Keratinocyte (primary cell): ENCODE measurements at regions not wholly inside any gene's neighbourhood (a gene's known extent, or its start where the extent isn't known, plus 50 kb on each side); places are given as distances from the start of the nearest gene placed in this dataset.

Source experiments
- DNase-seq: peaks from one replicate; pipeline ENCODE4 v3.0.0-alpha.2; 2011; ENCODE audit warnings: low read depth, missing footprints, low spot score
- FAIRE-seq: peaks from 2 replicates; lab custom pipeline; 2011; peaks lifted over from hg19 to GRCh38; lab: Jason Lieb, UNC
- H2AFZ ChIP-seq: 2 replicates; pipeline ENCODE4 v1.6.0; 2012; ENCODE audit warnings: low read length, control low read depth, inconsistent platforms; ENCODE audit not compliant: control insufficient read depth
- H3K27ac ChIP-seq: 2 replicates; pipeline ENCODE4 v1.5.1; 2011; ENCODE audit warnings: low read length; ENCODE audit not compliant: control insufficient read depth, insufficient read depth
- H3K27me3 ChIP-seq: 3 replicates; pipeline ENCODE4 v1.6.0; 2011; ENCODE audit warnings: low read length; ENCODE audit not compliant: control insufficient read depth, insufficient read depth; ENCODE audit errors: extremely low read depth
- H3K36me3 ChIP-seq, 2 experiments: 2 replicates in 1 of 2; 3 replicates in 1 of 2; pipeline ENCODE4 v1.5.1; 2011; ENCODE audit warnings: low read length in 2 of 2, mild to moderate bottlenecking in 1 of 2; ENCODE audit not compliant: control insufficient read depth in 2 of 2, insufficient read depth in 2 of 2; ENCODE audit errors: extremely low read depth in 1 of 2
- H3K4me1 ChIP-seq: 3 replicates; pipeline ENCODE4 v1.5.1; 2011; ENCODE audit warnings: low read length; ENCODE audit not compliant: control insufficient read depth, insufficient read depth; ENCODE audit errors: extremely low read depth
- H3K4me2 ChIP-seq: 3 replicates; pipeline ENCODE4 v1.6.0; 2011; ENCODE audit warnings: low read depth, low read length; ENCODE audit not compliant: control insufficient read depth, insufficient read depth; ENCODE audit errors: extremely low read depth
- H3K4me3 ChIP-seq, 3 experiments: fragments of 200-600 bp in 1 of 3; sonication (generic) in 1 of 3; 2 replicates in 2 of 3; 3 replicates in 1 of 3; pipeline ENCODE4 v1.5.1; 2011 to 2016; ENCODE audit warnings: low read length in 3 of 3, mild to moderate bottlenecking in 3 of 3, control low read depth in 2 of 3, inconsistent platforms in 1 of 3, low read depth in 1 of 3, mixed read lengths in 1 of 3, mixed run types in 1 of 3, moderate library complexity in 1 of 3; ENCODE audit not compliant: control insufficient read depth in 2 of 3, insufficient read depth in 2 of 3; ENCODE audit errors: extremely low read depth in 1 of 3
- H3K79me2 ChIP-seq: 2 replicates; pipeline ENCODE4 v1.6.0; 2012; ENCODE audit warnings: low read length; ENCODE audit not compliant: control insufficient read depth, insufficient read depth
- H3K9ac ChIP-seq: 3 replicates; pipeline ENCODE4 v1.6.0; 2011; ENCODE audit warnings: low read length; ENCODE audit not compliant: control insufficient read depth, insufficient read depth; ENCODE audit errors: extremely low read depth
- H3K9me1 ChIP-seq: 3 replicates; pipeline ENCODE4 v1.6.0; 2011; ENCODE audit warnings: low read length; ENCODE audit not compliant: control insufficient read depth, insufficient read depth; ENCODE audit errors: extremely low read depth
- H3K9me3 ChIP-seq: 2 replicates; pipeline ENCODE4 v1.5.1; 2012; ENCODE audit warnings: low read depth, low read length; ENCODE audit not compliant: control insufficient read depth
- H4K20me1 ChIP-seq: 3 replicates; pipeline ENCODE4 v1.6.0; 2011; ENCODE audit warnings: low read length; ENCODE audit not compliant: control insufficient read depth, insufficient read depth; ENCODE audit errors: extremely low read depth
- EZH2 ChIP-seq: IDR thresholded peaks from one replicate; pipeline ENCODE4 v1.6.1; 2012; ENCODE audit warnings: inconsistent platforms, mild to moderate bottlenecking, low read length, moderate library complexity
- dilution Hi-C: fragments of 300-500 bp; cut with MboI; formaldehyde crosslinking; loops from one replicate; pipeline ENCODE4 v1.7.0; 2020; ENCODE audit warnings: low sequenced_read_pairs; ENCODE audit not compliant: extremely low pct_ligation_motif_present
- TF ChIP-seq, protein P1 (sequence below), 3 experiments: IDR thresholded peaks in 1 of 3; conservative IDR thresholded peaks in 1 of 3; optimal IDR thresholded peaks in 1 of 3; 2 replicates in 2 of 3; 3 replicates in 1 of 3; pipeline versions ENCODE3 to v1.5.1; 2011; ENCODE audit warnings: low read length in 3 of 3, mild to moderate bottlenecking in 3 of 3, moderate library complexity in 2 of 3, control low read depth in 1 of 3, inconsistent platforms in 1 of 3; ENCODE audit not compliant: insufficient read depth in 2 of 3; ENCODE audit errors: extremely low read depth in 1 of 3

- DNase-seq (no peak), FAIRE-seq (no peak)
- H3K4me1 ChIP-seq = peaks cover 10% of the 10 kb centered on the region
- no peaks in the 10 kb centered on the region for H3K36me3 ChIP-seq
- no peaks in the 10 kb centered on the region for H3K9me3 ChIP-seq
- no peak overlapping the region for H3K4me2 ChIP-seq
- H3K79me2 ChIP-seq = no peaks in the 10 kb centered on the region
- H3K9ac ChIP-seq = no peak overlapping the region
- no peak for TF ChIP-seq EZH2
- no peak overlapping the region for H3K27ac ChIP-seq
- H2AFZ ChIP-seq = no peak overlapping the region
- H3K27me3 ChIP-seq = no peaks in the 10 kb centered on the region
- no peaks in the 10 kb centered on the region for H4K20me1 ChIP-seq
- H3K9me1 ChIP-seq = no peaks in the 10 kb centered on the region
- dilution Hi-C loops = no loop called here
- H3K4me3 ChIP-seq = no peak overlapping the region
Observed at GRCh38 chr3:127067116-127067910, 84.4 kb downstream of the PLXNA1 start.

GRCh38 chr3:127068111-127068810, 85.3 kb downstream of the PLXNA1 start:
- no peak for FAIRE-seq
- peaks cover 10% of the 10 kb centered on the region for H3K4me1 ChIP-seq
- no peak overlapping the region for H3K9ac ChIP-seq
- no peaks in the 10 kb centered on the region for H3K79me2 ChIP-seq
- dilution Hi-C loops = no loop called here
- no peak overlapping the region for H3K4me2 ChIP-seq
- no peaks in the 10 kb centered on the region for H3K27me3 ChIP-seq
- no peak overlapping the region for H3K4me3 ChIP-seq
- no peak overlapping the region for H3K27ac ChIP-seq
- DNase-seq = no peak
- no peak overlapping the region for H2AFZ ChIP-seq
- H3K9me1 ChIP-seq = no peaks in the 10 kb centered on the region
- no peaks in the 10 kb centered on the region for H3K9me3 ChIP-seq
- no peaks in the 10 kb centered on the region for H4K20me1 ChIP-seq
- TF ChIP-seq EZH2 = no peak
- TF ChIP-seq, protein P1, sequence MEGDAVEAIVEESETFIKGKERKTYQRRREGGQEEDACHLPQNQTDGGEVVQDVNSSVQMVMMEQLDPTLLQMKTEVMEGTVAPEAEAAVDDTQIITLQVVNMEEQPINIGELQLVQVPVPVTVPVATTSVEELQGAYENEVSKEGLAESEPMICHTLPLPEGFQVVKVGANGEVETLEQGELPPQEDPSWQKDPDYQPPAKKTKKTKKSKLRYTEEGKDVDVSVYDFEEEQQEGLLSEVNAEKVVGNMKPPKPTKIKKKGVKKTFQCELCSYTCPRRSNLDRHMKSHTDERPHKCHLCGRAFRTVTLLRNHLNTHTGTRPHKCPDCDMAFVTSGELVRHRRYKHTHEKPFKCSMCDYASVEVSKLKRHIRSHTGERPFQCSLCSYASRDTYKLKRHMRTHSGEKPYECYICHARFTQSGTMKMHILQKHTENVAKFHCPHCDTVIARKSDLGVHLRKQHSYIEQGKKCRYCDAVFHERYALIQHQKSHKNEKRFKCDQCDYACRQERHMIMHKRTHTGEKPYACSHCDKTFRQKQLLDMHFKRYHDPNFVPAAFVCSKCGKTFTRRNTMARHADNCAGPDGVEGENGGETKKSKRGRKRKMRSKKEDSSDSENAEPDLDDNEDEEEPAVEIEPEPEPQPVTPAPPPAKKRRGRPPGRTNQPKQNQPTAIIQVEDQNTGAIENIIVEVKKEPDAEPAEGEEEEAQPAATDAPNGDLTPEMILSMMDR (optimal IDR thresholded peaks at IDR 0.05 in 1 of 3, IDR thresholded peaks at IDR 0.05 in 1 of 3, conservative IDR thresholded peaks at IDR 0.05 in 1 of 3; ENCODE audit: extremely low read depth in 1 of 3, insufficient read depth in 2 of 3, low read length in 3 of 3) = no peak
- H3K36me3 ChIP-seq = no peaks in the 10 kb centered on the region
